ENCODE measurements at regions not wholly inside any gene's neighbourhood (a gene's known extent, or its start where the extent isn't known, plus 50 kb on each side); places are given as distances from the start of the nearest gene placed in this dataset.

DNA sequence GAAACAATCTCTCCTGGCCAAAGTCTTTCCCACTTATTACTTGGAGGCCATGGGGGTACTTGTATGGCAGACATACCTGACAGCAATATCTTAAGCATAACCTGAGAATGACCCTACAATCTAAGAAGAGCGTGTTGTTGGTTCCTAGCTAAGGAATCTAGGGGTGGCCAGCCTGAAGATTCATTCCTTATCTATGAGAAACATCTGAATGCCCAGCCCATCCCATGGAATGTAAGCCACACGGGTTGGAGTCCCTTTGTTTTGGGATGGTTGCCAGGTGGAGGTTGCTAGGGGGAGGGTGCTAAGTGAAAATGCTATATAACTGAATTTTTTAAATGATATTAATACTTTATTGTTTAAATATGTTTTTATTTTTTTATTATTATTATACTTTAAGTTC, 725.0 kb downstream of the ETS1 start:
- H3K9me3 Mint-ChIP-seq (ENCODE audit: unreplicated experiment): no peaks in the 10 kb centered on the region
- Histone ChIP-seq H3K27me3 (ENCODE audit: insufficient read depth, low read length) (no peaks in the 10 kb centered on the region), H3K27ac (ENCODE audit: low read depth, low read length) (no peak overlapping the region), H4K20me1 (ENCODE audit: insufficient read depth, low read length) (no peaks in the 10 kb centered on the region), H3K9me3 (ENCODE audit: insufficient read depth, low read depth, low read length) (no peaks in the 10 kb centered on the region), H3K79me2 (ENCODE audit: insufficient read depth, low read length) (no peaks in the 10 kb centered on the region), H3K4me2 (ENCODE audit: low read length) (no peak overlapping the region), H3K9ac (ENCODE audit: low read length) (no peak overlapping the region), H3K36me3 (ENCODE audit: insufficient read depth, low read length) (no peaks in the 10 kb centered on the region), H3K4me1 (ENCODE audit: insufficient read depth, low read length) (no peaks in the 10 kb centered on the region), H2AFZ (ENCODE audit: low read depth, low read length) (no peak overlapping the region), H3K4me3 (ENCODE audit: insufficient read depth, low read depth, low read length) (no peak overlapping the region)
- peak overlapping the region; percentile 64 for H3K27ac Mint-ChIP-seq (ENCODE audit: unreplicated experiment)
- H3K4me3 Mint-ChIP-seq (ENCODE audit: unreplicated experiment): no peak overlapping the region
- TF ChIP-seq, protein P1, sequence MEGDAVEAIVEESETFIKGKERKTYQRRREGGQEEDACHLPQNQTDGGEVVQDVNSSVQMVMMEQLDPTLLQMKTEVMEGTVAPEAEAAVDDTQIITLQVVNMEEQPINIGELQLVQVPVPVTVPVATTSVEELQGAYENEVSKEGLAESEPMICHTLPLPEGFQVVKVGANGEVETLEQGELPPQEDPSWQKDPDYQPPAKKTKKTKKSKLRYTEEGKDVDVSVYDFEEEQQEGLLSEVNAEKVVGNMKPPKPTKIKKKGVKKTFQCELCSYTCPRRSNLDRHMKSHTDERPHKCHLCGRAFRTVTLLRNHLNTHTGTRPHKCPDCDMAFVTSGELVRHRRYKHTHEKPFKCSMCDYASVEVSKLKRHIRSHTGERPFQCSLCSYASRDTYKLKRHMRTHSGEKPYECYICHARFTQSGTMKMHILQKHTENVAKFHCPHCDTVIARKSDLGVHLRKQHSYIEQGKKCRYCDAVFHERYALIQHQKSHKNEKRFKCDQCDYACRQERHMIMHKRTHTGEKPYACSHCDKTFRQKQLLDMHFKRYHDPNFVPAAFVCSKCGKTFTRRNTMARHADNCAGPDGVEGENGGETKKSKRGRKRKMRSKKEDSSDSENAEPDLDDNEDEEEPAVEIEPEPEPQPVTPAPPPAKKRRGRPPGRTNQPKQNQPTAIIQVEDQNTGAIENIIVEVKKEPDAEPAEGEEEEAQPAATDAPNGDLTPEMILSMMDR (IDR thresholded peaks at IDR 0.05; ENCODE audit: insufficient read depth, low read depth, low read length): no peak
- no peak for TF ChIP-seq EZH2 (IDR thresholded peaks at IDR 0.05; ENCODE audit: insufficient read depth, low read length)
- no peaks in the 10 kb centered on the region for H3K36me3 Mint-ChIP-seq (ENCODE audit: low read depth, unreplicated experiment)
- no peaks in the 10 kb centered on the region for H3K27me3 Mint-ChIP-seq (ENCODE audit: low read depth, unreplicated experiment)
- no peak for DNase-seq (ENCODE audit: low read depth)
- FAIRE-seq: no peak
- peaks cover 23% of the 10 kb centered on the region for H3K4me1 Mint-ChIP-seq (ENCODE audit: low read depth, unreplicated experiment)

DNA sequence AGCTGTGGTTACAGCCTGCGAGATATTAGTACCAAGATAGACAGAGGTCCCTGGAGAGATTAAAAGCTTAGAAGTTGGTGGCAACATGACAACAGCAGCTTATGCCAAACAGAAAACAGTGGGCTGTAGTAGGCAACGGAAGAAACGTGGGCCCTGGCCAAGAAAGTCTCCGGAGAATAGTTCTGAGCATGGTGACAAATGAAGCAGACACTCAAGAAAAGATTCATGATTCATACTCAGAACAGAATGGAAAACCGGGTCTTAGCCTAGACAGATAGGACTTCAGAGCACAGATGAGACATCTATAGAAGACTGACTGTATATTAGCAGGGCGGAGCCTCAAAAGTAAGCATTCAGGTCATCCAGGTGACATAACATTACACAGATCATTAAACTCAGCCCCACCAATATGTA, 727.4 kb downstream of the ETS1 start:
- H2AFZ ChIP-seq (ENCODE audit: low read depth, low read length): no peak overlapping the region
- TF ChIP-seq, protein P1 (IDR thresholded peaks at IDR 0.05; ENCODE audit: insufficient read depth, low read depth, low read length): no peak
- no peak for TF ChIP-seq EZH2 (IDR thresholded peaks at IDR 0.05; ENCODE audit: insufficient read depth, low read length)
- no peaks in the 10 kb centered on the region for H3K36me3 ChIP-seq (ENCODE audit: insufficient read depth, low read length)
- H3K36me3 Mint-ChIP-seq (ENCODE audit: low read depth, unreplicated experiment): no peaks in the 10 kb centered on the region
- H3K4me3 Mint-ChIP-seq (ENCODE audit: unreplicated experiment): no peak overlapping the region
- H3K79me2 ChIP-seq (ENCODE audit: insufficient read depth, low read length): no peaks in the 10 kb centered on the region
- no peak overlapping the region for H3K27ac ChIP-seq (ENCODE audit: low read depth, low read length)
- no peak overlapping the region for H3K4me3 ChIP-seq (ENCODE audit: insufficient read depth, low read depth, low read length)
- no peaks in the 10 kb centered on the region for H3K9me3 ChIP-seq (ENCODE audit: insufficient read depth, low read depth, low read length)
- H3K27me3 ChIP-seq (ENCODE audit: insufficient read depth, low read length): no peaks in the 10 kb centered on the region
- FAIRE-seq (no peak), DNase-seq (ENCODE audit: low read depth) (peak; percentile 11)
- H3K9me3 Mint-ChIP-seq (ENCODE audit: unreplicated experiment): no peaks in the 10 kb centered on the region
- H3K9ac ChIP-seq (ENCODE audit: low read length): no peak overlapping the region
- H3K4me1 Mint-ChIP-seq (ENCODE audit: low read depth, unreplicated experiment): peaks cover 21% of the 10 kb centered on the region
- no peaks in the 10 kb centered on the region for H4K20me1 ChIP-seq (ENCODE audit: insufficient read depth, low read length)
- no peaks in the 10 kb centered on the region for H3K27me3 Mint-ChIP-seq (ENCODE audit: low read depth, unreplicated experiment)
- H3K27ac Mint-ChIP-seq (ENCODE audit: unreplicated experiment): no peak overlapping the region
- no peak overlapping the region for H3K4me2 ChIP-seq (ENCODE audit: low read length)
- H3K4me1 ChIP-seq (ENCODE audit: insufficient read depth, low read length): no peaks in the 10 kb centered on the region

DNA sequence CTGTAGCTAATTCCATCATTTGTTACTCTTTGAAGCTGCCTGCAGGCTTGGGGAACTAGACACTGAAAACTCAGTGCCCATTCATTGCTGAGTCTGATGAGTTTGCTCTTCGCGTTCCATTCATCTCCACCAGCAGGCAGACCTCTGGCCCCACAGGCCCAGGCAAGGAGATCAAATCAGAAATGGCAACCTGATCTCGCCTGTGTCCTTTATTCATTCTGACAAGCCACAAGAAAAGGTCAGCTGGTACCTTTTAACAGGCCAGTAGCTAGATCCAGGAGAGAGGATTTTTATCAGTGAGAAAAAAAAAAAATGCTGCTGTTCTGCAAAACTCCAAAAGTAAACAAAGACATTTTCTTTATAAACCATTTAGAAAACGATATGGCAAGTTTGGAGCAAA, 742.5 kb downstream of the ETS1 start:
- H3K36me3 ChIP-seq (ENCODE audit: insufficient read depth, low read length): no peaks in the 10 kb centered on the region
- Mint-ChIP-seq H3K27me3 (ENCODE audit: low read depth, unreplicated experiment) (no peaks in the 10 kb centered on the region), H3K9me3 (ENCODE audit: unreplicated experiment) (no peaks in the 10 kb centered on the region), H3K27ac (ENCODE audit: unreplicated experiment) (no peak overlapping the region), H3K4me3 (ENCODE audit: unreplicated experiment) (no peak overlapping the region), H3K4me1 (ENCODE audit: low read depth, unreplicated experiment) (no peaks in the 10 kb centered on the region), H3K36me3 (ENCODE audit: low read depth, unreplicated experiment) (no peaks in the 10 kb centered on the region)
- no peak overlapping the region for H3K27ac ChIP-seq (ENCODE audit: low read depth, low read length)
- DNase-seq (ENCODE audit: low read depth) (no peak), FAIRE-seq (no peak)
- no peaks in the 10 kb centered on the region for H4K20me1 ChIP-seq (ENCODE audit: insufficient read depth, low read length)
- no peak overlapping the region for H2AFZ ChIP-seq (ENCODE audit: low read depth, low read length)
- no peak overlapping the region for H3K4me3 ChIP-seq (ENCODE audit: insufficient read depth, low read depth, low read length)
- H3K27me3 ChIP-seq (ENCODE audit: insufficient read depth, low read length): no peaks in the 10 kb centered on the region
- H3K9me3 ChIP-seq (ENCODE audit: insufficient read depth, low read depth, low read length): no peaks in the 10 kb centered on the region
- H3K9ac ChIP-seq (ENCODE audit: low read length): no peak overlapping the region
- no peak for TF ChIP-seq EZH2 (IDR thresholded peaks at IDR 0.05; ENCODE audit: insufficient read depth, low read length)
- TF ChIP-seq, protein P1 (IDR thresholded peaks at IDR 0.05; ENCODE audit: insufficient read depth, low read depth, low read length): no peak
- H3K4me1 ChIP-seq (ENCODE audit: insufficient read depth, low read length): no peaks in the 10 kb centered on the region
- H3K4me2 ChIP-seq (ENCODE audit: low read length): no peak overlapping the region
- no peaks in the 10 kb centered on the region for H3K79me2 ChIP-seq (ENCODE audit: insufficient read depth, low read length)

All from astrocyte (in vitro differentiated cells and primary cell).